ENCODE measurements at regions not wholly inside any gene's neighbourhood (a gene's known extent, or its start where the extent isn't known, plus 50 kb on each side); places are given as distances from the start of the nearest gene placed in this dataset.
A peak's percentile ranks its signal among the peaks of the same experiment; 100 is the strongest.

DNA sequence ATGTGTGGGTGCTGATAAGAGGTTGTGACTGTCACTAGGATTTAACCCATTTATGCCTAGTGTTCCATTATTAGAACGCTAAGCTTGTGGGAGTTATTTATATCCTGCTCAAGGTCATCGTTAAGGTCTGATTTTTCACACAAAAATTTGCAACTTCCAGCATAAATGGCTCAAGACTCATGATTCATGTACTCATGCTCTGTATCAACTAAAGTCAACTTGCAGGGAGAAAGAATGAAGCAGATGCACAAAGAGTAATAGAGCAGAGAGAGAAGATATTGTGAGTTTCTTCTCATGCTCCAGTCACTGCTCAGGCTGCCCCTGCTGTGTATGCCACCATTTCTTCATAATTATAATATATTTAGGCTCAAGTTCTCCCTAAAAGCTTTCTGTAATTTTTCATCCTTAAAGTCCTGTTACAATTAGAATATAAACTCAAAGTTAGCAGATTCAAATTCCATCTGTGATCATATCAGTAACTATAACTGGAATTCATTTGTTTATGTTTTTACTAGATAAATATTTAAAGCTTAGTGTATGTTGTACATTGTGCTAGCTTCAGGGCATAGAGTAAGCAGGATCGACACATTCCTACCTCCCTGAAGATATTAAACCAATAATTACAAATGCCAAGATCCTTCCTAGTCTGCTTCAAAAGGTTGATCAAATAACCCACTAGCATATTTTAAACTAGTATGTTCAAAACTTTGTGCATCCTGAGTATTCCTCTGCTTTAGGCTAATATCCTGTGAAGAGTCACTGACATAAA lies 136.7 kb downstream of the NUDT12 start:
- Histone ChIP-seq H2BK15ac (ENCODE audit: low read depth, low read length) (peak overlapping the region; percentile 45; the same call in 1 of the 3 replicates), H4K8ac (ENCODE audit: low read depth in 2 of 2, low read length in 2 of 2) (peak overlapping the region in 1 of 2 experiments; percentile 58; a peak in 2 of 4 replicates), H2AK5ac (ENCODE audit: low read depth, low read length) (no peak overlapping the region), H3K36me3 (ENCODE audit: control insufficient read depth, insufficient read depth, low read length) (no peaks in the 10 kb centered on the region), H3K27me3 (ENCODE audit: control insufficient read depth, insufficient read depth, low read length) (no peaks in the 10 kb centered on the region), H2BK20ac (ENCODE audit: low read depth, low read length) (peak overlapping the region; percentile 95), H3K23ac (ENCODE audit: low read depth, low read length) (peak overlapping the region; percentile 86; the same call in 1 of the 2 replicates), H2AK9ac (replicated peaks; ENCODE audit: low read depth, low read length, poor library complexity) (no peak overlapping the region), H4K91ac (ENCODE audit: insufficient read depth, low read depth, low read length) (peak overlapping the region; percentile 81; the same call in 1 of the 2 replicates), H2BK120ac (ENCODE audit: low read depth, low read length) (peak overlapping the region; percentile 93), H2AFZ (replicated peaks; ENCODE audit: low read length, poor library complexity) (no peak overlapping the region), H3K79me1 (ENCODE audit: low read depth in 1 of 2, low read length in 2 of 2) (no peaks in the 10 kb centered on the region), H3K18ac (ENCODE audit: low read depth, low read length) (peak overlapping the region; percentile 95), H3K4me1 (ENCODE audit: control insufficient read depth, insufficient read depth, low read length) (peaks cover 12% of the 10 kb centered on the region), H3K4me2 (ENCODE audit: low read depth, low read length) (peak overlapping the region; percentile 47), H2BK5ac (ENCODE audit: low read depth, low read length, poor library complexity, severe bottlenecking) (peak overlapping the region; percentile 88), H3K56ac (ENCODE audit: extremely low read depth, insufficient read depth, low read length) (peak overlapping the region; percentile 60; the same call in 1 of the 2 replicates), H3K27ac (ENCODE audit: insufficient read depth, low read length) (peak overlapping the region; percentile 46; the same call in 1 of the 2 replicates), H3K4me3 (ENCODE audit: insufficient read depth, low read depth, low read length) (no peak overlapping the region), H3K9ac (ENCODE audit: low read depth, low read length) (no peak overlapping the region), H3K14ac (replicated peaks; ENCODE audit: low read depth, low read length) (peak overlapping the region; percentile 90), H3K9me1 (ENCODE audit: insufficient read depth, low read length) (peaks cover 4% of the 10 kb centered on the region), H3K4ac (ENCODE audit: low read depth, low read length) (peak overlapping the region; percentile 81; the same call in 1 of the 2 replicates), H4K5ac (ENCODE audit: low read depth, low read length) (peak overlapping the region; percentile 74; the same call in 1 of the 2 replicates), H4K20me1 (ENCODE audit: insufficient read depth, low read length) (no peaks in the 10 kb centered on the region), H3K9me3 (ENCODE audit: control insufficient read depth, insufficient read depth, low read length) (no peaks in the 10 kb centered on the region)
- no CpG with 5 or more reads among the region's 3 CpGs for WGBS, 2 experiments (ENCODE audit: extremely low coverage in 2 of 2, insufficient read length in 1 of 2)
- ChIA-PET CTCF (no interaction called here), POLR2A (ENCODE audit: unreplicated experiment) (no interaction called here)
- ATAC-seq (ENCODE audit: low read depth) (peak; percentile 69), DNase-seq (peak; percentile 69)
- in situ Hi-C loops (cut with MboI; ENCODE audit: low sequenced_read_pairs), result no loop called here
- intact Hi-C loops (cut with micrococcal nuclease), result loop anchor here (5.0 kb wide), 1 partner anchor 164 kb away; no protein-coding TSS in a partner anchor
- peak; percentile 50; the same call in 1 of the 2 replicates for TF ChIP-seq CEBPB (IDR thresholded peaks at IDR 0.05; ENCODE audit: low read depth, low read length)
- TF ChIP-seq RAD21 (IDR thresholded peaks at IDR 0.05; ENCODE audit: low read length), result no peak
- dilution Hi-C loops (cut with HindIII; ENCODE audit: low sequenced_read_pairs, unreplicated experiment), result no loop called here
- BruUV-seq (replicated peaks), result no TSS peak
